ENCODE measurements at regions not wholly inside any gene's neighbourhood (a gene's known extent, or its start where the extent isn't known, plus 50 kb on each side); places are given as distances from the start of the nearest gene placed in this dataset.

DNA sequence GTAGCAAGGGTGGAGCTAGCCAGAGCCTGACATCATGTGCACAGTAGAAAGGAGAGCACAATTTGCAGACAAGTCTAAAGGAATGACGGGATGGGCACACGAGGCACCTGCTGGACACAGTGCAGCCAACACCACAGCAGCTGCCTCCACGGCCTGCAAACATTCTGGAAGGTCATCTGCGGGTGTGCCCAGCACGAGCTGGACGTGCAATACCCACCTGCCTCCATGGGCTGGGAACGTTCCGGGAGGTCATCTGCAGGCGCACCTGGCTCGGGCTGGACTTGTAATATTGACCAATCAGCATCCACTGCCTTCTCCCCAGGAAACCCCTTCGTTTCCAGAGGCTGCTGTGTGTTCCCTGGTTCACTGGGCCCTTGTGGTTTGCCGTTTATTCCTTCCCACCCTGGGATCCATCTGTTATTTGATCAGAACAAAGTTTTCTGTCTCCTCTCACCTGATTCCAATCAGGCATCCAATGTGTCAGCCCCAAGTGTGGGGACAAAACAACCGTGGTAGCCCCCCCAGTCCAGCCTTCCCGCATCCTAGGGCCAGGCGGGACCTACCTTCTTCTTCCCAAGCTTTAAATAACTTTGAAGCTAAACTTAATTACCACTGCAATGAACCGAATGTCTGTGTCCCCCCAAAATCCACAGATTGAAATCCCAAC is 243.4 kb upstream of the PPP2R2D start:
- TF ChIP-seq POLR2AphosphoS5 (IDR thresholded peaks at IDR 0.05; ENCODE audit: insufficient read depth, low read depth, low read length) (no peak), POLR2A (IDR thresholded peaks at IDR 0.05; ENCODE audit: low read depth, low read length) (no peak), EZH2 (IDR thresholded peaks at IDR 0.05; ENCODE audit: borderline replicate concordance, low read depth, low read length, severe bottlenecking) (no peak)
- TF ChIP-seq, protein P1, sequence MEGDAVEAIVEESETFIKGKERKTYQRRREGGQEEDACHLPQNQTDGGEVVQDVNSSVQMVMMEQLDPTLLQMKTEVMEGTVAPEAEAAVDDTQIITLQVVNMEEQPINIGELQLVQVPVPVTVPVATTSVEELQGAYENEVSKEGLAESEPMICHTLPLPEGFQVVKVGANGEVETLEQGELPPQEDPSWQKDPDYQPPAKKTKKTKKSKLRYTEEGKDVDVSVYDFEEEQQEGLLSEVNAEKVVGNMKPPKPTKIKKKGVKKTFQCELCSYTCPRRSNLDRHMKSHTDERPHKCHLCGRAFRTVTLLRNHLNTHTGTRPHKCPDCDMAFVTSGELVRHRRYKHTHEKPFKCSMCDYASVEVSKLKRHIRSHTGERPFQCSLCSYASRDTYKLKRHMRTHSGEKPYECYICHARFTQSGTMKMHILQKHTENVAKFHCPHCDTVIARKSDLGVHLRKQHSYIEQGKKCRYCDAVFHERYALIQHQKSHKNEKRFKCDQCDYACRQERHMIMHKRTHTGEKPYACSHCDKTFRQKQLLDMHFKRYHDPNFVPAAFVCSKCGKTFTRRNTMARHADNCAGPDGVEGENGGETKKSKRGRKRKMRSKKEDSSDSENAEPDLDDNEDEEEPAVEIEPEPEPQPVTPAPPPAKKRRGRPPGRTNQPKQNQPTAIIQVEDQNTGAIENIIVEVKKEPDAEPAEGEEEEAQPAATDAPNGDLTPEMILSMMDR (IDR thresholded peaks at IDR 0.05; ENCODE audit: extremely low read depth in 1 of 2, insufficient read depth in 1 of 2, low read depth in 1 of 2, low read length in 2 of 2) = no peak
